AG09319 (cell line): ENCODE measurements at regions not wholly inside any gene's neighbourhood (a gene's known extent, or its start where the extent isn't known, plus 50 kb on each side); places are given as distances from the start of the nearest gene placed in this dataset.

Source experiments
- DNase-seq: peaks from one replicate; pipeline ENCODE4 v3.0.0-alpha.2; 2010; ENCODE audit warnings: low read depth; ENCODE audit errors: extremely low read depth
- CTCF ChIP-seq: IDR thresholded peaks from 2 replicates; pipeline ENCODE4 v1.5.1; 2011; ENCODE audit warnings: low read depth, mild to moderate bottlenecking, inconsistent platforms, low read length, moderate library complexity

DNA sequence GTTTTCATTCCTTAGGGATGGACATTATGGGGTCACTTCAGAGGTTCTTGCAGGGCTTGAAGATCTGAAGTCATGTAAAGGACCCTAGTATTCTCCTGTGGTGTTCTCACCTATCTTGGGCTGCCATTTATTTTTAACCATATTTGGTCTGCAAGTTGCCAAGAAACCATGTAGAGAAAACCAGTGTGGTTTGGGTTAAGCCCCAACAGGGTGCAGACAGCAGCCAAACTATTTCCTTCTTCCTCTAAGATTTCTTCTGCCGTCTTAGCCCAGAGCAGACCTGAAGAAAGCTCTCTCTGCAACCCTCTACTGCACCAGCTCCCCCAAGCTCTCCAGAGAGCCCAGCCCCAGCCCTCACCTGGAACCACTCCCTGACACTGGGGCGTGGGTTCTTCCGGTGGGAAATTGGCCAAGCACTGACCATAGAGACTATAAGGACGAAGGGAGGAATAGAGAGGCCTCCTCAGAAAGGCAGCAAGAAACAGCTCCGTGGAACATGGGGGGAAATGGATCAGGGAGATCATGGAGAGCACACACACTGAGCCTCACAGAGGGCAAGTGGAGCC is 136.6 kb downstream of the SYF2 start:
- DNase-seq = no peak
- TF ChIP-seq CTCF = no peak

GRCh38 chr1:25094995-25095394 is 137.3 kb downstream of the SYF2 start:
- no peak for DNase-seq
- TF ChIP-seq CTCF = no peak

GRCh38 chr1:25094229-25094628 is 138.1 kb downstream of the SYF2 start:
- DNase-seq = no peak
- TF ChIP-seq CTCF = no peak

GRCh38 chr1:25091658-25092057 is 140.6 kb downstream of the SYF2 start:
- no peak for DNase-seq
- TF ChIP-seq CTCF = no peak

- no peak for TF ChIP-seq CTCF
- no peak for DNase-seq
Observed at GRCh38 chr1:25090707-25091422, 141.4 kb downstream of the SYF2 start.

- no peak for TF ChIP-seq CTCF
- no peak for DNase-seq
Observed at GRCh38 chr1:25089772-25090171, 142.5 kb downstream of the SYF2 start.

DNA sequence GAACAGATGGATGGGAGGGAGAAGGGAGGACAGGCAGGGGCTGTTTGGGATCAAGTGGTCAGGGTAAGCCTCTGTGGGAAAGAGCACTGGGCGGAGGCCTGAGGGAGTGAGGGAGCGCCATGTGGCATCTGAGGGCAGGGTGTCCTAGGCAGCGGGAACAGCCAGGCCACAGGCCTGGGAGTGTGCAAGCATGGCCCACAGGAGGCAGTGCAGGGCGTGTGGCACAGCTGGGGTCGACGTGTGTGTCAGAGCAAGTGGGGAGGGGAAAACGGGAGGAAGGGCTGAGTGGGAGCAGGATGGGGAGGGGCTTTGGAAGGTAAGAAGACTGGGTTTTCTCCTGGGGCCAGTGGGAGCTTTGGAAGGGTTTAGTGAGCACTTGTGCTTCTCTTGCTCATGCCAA is 143.4 kb downstream of the SYF2 start:
- DNase-seq = no peak
- TF ChIP-seq CTCF = no peak
